ENCODE measurements at regions not wholly inside any gene's neighbourhood (a gene's known extent, or its start where the extent isn't known, plus 50 kb on each side); places are given as distances from the start of the nearest gene placed in this dataset.
"Not testable (repeated sequence)": the region's sequence is repeated elsewhere in the genome, so short reads cannot be mapped to it uniquely, and the experiment has no call there.

- intact Hi-C loops (cut with micrococcal nuclease), result no loop called here
Measured at GRCh38 chr2:4675295-4675694, 971.9 kb downstream of the DCDC2C start.

GRCh38 chr2:4678927-4679326 is 975.6 kb downstream of the DCDC2C start:
- intact Hi-C loops (cut with micrococcal nuclease), result no loop called here

DNA sequence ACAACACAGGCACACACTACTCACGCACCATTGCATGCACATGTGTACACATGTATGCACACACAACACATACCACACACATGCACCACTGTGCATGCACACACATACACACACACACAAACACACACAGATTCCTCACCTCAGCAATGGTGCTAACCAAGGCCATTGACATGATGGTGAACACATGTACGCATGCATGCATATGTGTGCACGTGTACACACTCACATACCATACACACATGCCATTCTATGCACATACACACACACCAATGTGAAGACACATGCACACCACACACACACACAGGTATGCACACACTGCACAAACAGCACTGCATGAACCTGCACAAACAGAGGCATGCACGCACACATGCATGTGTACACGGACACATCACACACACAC is 976.0 kb downstream of the DCDC2C start:
- intact Hi-C loops (cut with micrococcal nuclease), result no loop called here

- intact Hi-C loops (cut with micrococcal nuclease), result no loop called here
Measured at GRCh38 chr2:4684921-4685320, 981.5 kb downstream of the DCDC2C start.

GRCh38 chr2:4690913-4691312 is 987.5 kb downstream of the DCDC2C start:
- intact Hi-C loops (cut with micrococcal nuclease), result no loop called here

- intact Hi-C loops (cut with micrococcal nuclease), result no loop called here
Measured at GRCh38 chr2:4693266-4693665, 989.9 kb downstream of the DCDC2C start.

DNA sequence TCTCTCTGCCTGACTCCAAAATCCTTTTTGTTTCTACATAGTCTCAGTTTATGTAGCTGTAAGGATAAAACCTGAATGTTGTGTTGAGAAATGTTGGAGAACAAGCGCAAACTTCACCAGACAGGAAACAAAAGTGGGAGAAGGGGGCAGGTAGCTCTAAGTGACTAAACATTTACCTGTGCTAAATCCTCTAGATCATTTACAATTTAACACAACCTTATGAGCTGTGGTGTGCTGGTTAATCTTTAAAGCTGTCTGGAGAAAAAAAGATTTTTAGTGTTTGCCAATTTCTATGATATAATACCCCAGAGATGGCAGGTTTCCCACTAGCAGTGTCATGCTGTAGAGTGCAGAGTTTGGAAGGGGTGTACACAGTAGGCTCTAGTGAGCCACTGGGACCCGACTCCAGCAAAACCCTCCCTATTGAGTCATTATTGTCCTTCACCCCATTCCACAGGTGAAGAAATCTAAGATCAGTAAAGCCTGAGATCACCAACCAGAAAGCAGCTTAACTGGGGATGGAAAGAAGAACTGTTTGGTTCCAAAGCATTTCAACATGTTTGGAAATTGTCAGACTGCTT is 992.0 kb downstream of the DCDC2C start:
- intact Hi-C loops (cut with micrococcal nuclease), result no loop called here

- intact Hi-C loops (cut with micrococcal nuclease), result no loop called here
Measured at GRCh38 chr2:4715065-4715464, 977.1 kb upstream of the SOX11 start.

GRCh38 chr2:4718777-4719176 is 973.4 kb upstream of the SOX11 start:
- intact Hi-C loops (cut with micrococcal nuclease), result no loop called here

DNA sequence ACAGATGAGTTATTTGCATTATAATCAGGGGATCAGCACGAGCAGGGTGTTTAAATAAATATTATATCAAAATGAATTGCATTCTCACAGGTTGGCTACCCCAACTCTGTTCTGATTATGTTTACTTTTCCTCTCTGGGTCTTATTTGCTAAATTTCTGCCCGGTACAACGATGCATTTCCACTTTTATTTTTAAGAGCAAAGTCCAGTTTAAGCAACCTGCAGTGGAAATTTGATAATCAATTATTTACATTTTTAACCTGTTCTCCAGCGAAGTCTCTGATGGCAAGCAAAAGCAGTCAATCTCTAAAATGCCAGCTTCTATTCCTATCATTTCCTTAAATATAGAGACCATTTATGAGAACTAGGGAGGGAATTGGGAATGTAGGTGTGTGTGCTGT is 966.6 kb upstream of the SOX11 start:
- intact Hi-C loops (cut with micrococcal nuclease), result no loop called here

DNA sequence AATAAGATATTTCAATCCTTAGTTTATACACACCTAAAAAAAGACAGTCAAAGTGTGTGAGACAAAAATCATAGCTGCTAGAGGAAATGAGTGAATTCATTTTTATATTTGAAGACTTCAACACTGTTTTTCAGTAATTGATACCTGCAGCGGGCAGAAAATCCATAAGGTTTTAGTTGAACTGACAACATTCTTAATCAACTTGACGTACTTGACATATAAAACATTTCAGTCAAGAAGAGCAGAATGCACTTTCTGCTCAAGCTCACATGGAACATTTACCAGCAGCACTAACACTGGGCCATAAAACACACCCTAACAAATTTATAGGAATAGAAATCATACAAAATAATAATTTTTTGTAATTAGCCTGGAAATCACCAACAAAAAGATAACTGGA is 959.6 kb upstream of the SOX11 start:
- intact Hi-C loops (cut with micrococcal nuclease), result no loop called here

DNA sequence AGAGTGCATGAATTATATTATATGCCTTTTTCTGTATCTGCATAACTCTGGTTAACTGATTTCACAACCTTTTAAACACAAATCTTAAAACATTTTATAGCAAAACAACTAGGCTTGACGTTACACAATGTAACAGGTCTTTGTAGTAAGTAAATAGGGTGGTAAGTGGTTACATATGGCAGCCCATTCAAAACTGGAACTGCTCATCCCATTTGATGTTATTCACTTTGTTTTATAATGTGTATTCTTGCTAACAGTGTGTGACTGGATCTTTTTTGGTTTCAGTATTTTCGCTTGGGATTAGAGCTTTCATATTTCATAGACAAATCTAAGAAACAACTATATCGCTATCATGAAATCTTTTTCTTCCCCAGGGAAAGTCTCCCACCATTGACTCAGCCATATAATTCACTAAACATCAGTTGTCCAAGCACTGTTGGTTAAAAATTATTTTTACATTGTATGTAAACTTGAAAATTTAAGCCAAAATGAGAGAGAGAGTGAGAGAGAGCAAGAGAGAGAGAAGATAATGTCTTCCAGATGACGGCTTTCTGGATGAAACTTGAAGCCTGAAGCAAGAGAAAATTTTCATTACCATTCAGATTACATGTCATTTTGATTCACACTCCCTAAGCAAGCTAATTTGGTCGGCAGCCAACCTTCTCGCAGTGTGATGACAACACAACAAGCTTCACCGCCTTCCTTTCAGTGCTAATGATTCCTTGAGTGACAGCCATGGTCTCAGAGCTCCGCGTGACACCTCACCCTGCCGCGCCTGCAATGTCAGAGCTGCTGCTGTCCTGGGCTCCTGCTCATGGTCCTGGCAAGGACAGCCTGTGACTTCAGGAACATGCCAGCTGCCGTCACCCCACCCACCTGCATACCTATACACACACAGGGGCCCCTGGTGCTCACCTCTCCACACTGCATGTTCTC is 946.9 kb upstream of the SOX11 start:
- intact Hi-C loops (cut with micrococcal nuclease), result no loop called here

DNA sequence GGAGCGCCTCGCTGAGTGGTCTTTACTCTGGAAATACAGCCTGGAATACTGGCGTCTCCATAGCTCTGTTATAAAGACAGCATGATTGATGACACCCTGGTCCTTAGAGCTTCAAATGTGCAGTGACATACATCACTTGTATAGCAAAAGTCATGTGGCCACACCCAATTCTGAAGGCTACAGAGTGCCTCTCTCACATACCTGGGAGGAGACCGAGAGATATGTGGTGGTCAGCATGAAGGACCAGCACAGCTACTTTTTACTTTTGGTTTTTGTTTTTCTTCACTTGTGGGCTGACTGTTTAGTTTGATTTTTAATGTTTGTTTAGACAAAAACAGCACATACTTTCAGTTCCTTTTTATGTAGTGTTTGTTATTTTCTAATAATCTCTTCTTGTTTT is 938.5 kb upstream of the SOX11 start:
- intact Hi-C loops (cut with micrococcal nuclease), result no loop called here

- intact Hi-C loops (cut with micrococcal nuclease), result no loop called here
Measured at GRCh38 chr2:4762951-4763376, 929.2 kb upstream of the SOX11 start.

DNA sequence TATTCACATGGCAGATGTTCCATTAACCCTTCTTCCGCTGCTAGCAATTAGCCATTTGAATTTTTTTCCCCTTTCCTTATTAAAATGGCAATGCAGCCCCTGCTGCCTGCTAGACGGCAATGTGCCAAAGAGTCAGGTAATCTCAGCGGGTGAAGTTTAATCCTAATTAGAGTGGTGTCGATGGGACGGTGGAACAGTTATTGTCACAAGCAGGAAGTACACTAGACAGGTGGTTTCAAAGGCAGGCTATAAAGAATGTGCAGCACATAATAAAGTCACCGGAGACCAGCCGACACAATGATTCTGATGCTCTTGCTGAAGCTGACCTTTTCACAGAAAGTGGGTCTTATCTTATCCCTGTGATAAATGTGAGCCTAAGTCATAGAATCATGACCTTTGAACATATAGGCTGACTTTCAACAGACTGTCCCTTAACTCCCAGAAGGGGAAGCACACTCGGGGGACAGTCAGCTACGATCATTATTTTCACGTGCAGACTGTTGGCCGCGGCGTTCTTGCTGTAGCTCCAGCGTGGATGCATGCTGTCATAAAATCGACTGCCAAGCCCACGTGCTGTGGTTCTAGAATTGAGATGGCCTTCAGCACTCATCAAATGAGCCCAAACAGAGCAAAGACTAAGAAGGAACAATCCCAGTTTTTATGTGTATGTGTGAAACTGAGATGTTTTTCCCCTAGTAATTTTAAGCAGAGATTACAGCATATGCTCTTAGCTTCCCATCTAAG is 926.2 kb upstream of the SOX11 start:
- intact Hi-C loops (cut with micrococcal nuclease), result no loop called here

- intact Hi-C loops (cut with micrococcal nuclease), result no loop called here
Measured at GRCh38 chr2:4775668-4776067, 916.5 kb upstream of the SOX11 start.

GRCh38 chr2:4780679-4781078 is 911.5 kb upstream of the SOX11 start:
- intact Hi-C loops (cut with micrococcal nuclease), result no loop called here

DNA sequence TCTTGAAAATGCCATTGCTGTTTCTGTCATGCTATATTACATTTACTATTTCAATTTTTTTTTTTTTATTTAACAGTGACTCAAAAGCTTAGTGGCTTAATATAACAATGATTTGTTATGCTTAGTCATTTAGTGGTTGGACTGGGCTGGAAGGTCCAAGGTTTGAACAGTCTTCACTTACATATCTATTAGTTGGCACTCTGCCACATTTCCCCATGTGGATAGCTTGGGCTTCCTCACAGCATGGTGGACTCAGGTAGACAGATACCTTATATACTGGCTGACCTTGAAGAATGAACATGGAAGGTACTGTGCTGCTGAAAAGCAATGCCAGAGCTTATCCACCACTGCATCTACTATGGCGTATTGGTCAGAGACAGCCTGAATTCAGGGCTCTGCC is 909.5 kb upstream of the SOX11 start:
- intact Hi-C loops (cut with micrococcal nuclease), result no loop called here

DNA sequence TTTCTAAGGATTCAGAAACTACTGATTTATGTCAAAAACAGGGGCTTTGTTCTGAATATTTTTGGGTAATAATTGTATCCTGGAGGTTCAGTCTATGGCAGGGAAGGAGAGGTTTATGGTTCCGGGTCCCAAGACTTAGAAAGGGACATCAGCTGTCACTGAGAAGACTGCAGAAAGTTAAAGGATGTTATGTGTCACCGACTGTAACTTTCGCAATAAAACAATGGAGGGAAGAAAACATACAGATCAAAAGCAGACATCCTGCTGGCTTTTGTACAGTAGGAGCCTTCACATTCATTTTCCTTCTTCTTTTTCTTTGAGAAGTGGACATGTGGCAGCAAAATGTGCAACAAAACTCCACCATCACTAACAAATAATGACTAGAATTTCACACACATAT is 900.7 kb upstream of the SOX11 start:
- intact Hi-C loops (cut with micrococcal nuclease), result no loop called here

DNA sequence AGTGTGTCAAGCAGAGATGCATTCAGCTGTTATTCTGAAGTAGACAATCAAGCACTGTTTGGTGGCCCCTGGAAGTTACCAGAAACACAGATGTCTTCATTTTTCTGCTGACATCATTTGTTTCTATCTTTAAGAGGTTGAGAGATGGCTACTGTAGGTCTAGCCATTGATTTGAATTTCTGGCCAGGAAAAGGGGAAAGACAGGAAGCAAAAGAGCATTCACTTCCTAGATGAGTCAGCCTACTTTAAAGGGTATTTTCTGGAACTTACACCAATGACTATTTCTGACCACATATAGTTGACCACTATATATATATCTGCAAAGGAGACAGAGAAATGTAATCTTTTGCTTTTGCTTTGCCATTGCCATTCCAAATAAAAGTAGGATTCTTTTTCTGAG is 900.1 kb upstream of the SOX11 start:
- intact Hi-C loops (cut with micrococcal nuclease), result no loop called here

GRCh38 chr2:4803396-4803795 is 888.8 kb upstream of the SOX11 start:
- intact Hi-C loops (cut with micrococcal nuclease), result no loop called here

DNA sequence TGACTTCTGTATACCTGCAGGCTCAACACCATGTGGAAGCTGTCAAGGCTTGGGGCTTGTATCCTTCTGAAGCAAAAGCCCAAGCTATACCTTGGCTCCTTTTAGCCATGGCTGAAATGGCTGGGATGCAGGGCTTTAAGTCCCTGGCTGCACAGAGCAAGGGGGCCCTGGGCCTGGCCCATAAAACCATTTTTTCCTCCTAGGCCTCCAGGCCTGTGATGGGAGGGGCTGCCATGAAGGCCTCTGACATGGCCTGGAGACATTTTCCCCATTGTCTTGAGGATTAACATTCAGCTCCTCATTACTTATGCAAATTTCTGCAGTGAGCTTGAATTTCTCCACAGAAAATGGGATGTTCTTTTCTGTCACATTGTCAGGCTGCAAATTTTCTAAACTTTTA is 878.0 kb upstream of the SOX11 start:
- intact Hi-C loops (cut with micrococcal nuclease), result not testable (repeated sequence)
